ENCODE measurements at regions not wholly inside any gene's neighbourhood (a gene's known extent, or its start where the extent isn't known, plus 50 kb on each side); places are given as distances from the start of the nearest gene placed in this dataset.

DNA sequence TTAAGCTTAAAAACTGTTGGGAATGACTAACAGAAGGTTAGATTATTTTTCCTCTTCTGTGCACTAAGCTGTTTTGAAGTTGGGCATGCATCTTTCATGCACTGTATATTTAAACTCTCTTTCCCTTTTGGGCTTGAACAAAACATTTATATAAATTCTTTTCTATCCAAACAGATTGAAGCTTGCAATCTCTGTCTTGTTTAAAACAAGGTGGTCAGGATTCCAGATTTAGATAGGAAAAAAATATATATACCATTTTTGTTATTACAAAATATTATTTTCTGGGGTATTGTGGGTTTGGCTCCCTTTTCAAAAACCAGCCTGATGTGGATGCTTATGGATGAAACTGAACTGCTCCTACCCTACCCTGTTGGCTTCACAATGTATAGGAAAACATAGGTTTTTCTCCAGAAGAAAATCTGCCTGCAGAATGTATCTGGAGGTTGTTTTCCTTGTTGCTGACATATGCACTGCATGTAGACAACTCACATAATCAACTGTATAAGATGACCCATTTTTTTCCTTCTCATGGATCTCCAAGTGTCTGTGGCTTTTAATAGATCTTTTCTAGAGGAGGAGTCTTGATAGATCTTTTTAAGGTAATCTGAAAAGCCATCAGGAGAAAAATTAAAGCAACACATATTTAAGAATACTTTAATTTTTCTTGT lies 146.3 kb downstream of the PRL start:
- intact Hi-C loops (cut with micrococcal nuclease; ENCODE audit: unreplicated experiment) = no loop called here
- no TSS peak for BruUV-seq (replicated peaks)

GRCh38 chr6:22151892-22152291 lies 144.9 kb downstream of the PRL start:
- H4K20me1 ChIP-seq (ENCODE audit: insufficient read depth, low read length) = no peaks in the 10 kb centered on the region
- intact Hi-C loops (cut with micrococcal nuclease; ENCODE audit: unreplicated experiment) = no loop called here
- no peak for DNase-seq (ENCODE audit: low spot score)
- H3K9me3 ChIP-seq (ENCODE audit: low read length) = no peaks in the 10 kb centered on the region
- no peak overlapping the region for H3K27ac ChIP-seq (ENCODE audit: low read depth, low read length, poor library complexity, severe bottlenecking)
- no peaks in the 10 kb centered on the region for H3K4me1 ChIP-seq (ENCODE audit: insufficient read depth, low read length, poor library complexity, severe bottlenecking)
- TF ChIP-seq CTCF (conservative IDR thresholded peaks at IDR 0.05; ENCODE audit: low read length) (no peak), EZH2phosphoT487 (IDR thresholded peaks at IDR 0.05; ENCODE audit: borderline replicate concordance, low read depth, low read length) (no peak)
- no TSS peak for BruUV-seq (replicated peaks)
- no peaks in the 10 kb centered on the region for H3K79me2 ChIP-seq (ENCODE audit: insufficient read depth, low read depth, low read length)
- POLR2A ChIA-PET = no interaction called here
- H2AFZ ChIP-seq (ENCODE audit: low read length) = no peak overlapping the region
- no peaks in the 10 kb centered on the region for H3K9me2 ChIP-seq (ENCODE audit: insufficient read depth, low read length)
- H3K4me3 ChIP-seq (ENCODE audit: low read depth, low read length, poor library complexity, severe bottlenecking) = no peak overlapping the region
- no peak overlapping the region for H3K4me2 ChIP-seq (ENCODE audit: low read length)
- H3K36me3 ChIP-seq (ENCODE audit: insufficient read depth, low read length) = no peaks in the 10 kb centered on the region
- CTCF ChIA-PET (ENCODE audit: unreplicated experiment) = no interaction called here

More for the DNA sequence above, 146.3 kb downstream of the PRL start:
- Histone ChIP-seq H3K9me3 (ENCODE audit: low read length) (no peaks in the 10 kb centered on the region), H3K4me2 (ENCODE audit: low read length) (no peak overlapping the region), H3K36me3 (ENCODE audit: insufficient read depth, low read length) (no peaks in the 10 kb centered on the region), H2AFZ (ENCODE audit: low read length) (no peak overlapping the region), H4K20me1 (ENCODE audit: insufficient read depth, low read length) (no peaks in the 10 kb centered on the region), H3K79me2 (ENCODE audit: insufficient read depth, low read depth, low read length) (no peaks in the 10 kb centered on the region), H3K9me2 (ENCODE audit: insufficient read depth, low read length) (no peaks in the 10 kb centered on the region), H3K27ac (ENCODE audit: low read depth, low read length, poor library complexity, severe bottlenecking) (no peak overlapping the region), H3K4me3 (ENCODE audit: low read depth, low read length, poor library complexity, severe bottlenecking) (no peak overlapping the region), H3K4me1 (ENCODE audit: insufficient read depth, low read length, poor library complexity, severe bottlenecking) (no peaks in the 10 kb centered on the region)
- POLR2A ChIA-PET = interaction anchor here (0.6 to 1.6 kb wide), 2 partner anchors 8 to 967 kb away, joined by 3 read pairs; no protein-coding TSS in a partner anchor
- DNase-seq (ENCODE audit: low spot score) = no peak
- TF ChIP-seq EZH2phosphoT487 (IDR thresholded peaks at IDR 0.05; ENCODE audit: borderline replicate concordance, low read depth, low read length) (no peak), CTCF (conservative IDR thresholded peaks at IDR 0.05; ENCODE audit: low read length) (no peak)
- CTCF ChIA-PET (ENCODE audit: unreplicated experiment) = no interaction called here

GRCh38 chr6:22152841-22153240 lies 144.0 kb downstream of the PRL start:
- Histone ChIP-seq H3K27ac (ENCODE audit: low read depth, low read length, poor library complexity, severe bottlenecking) (no peak overlapping the region), H3K4me2 (ENCODE audit: low read length) (no peak overlapping the region), H3K36me3 (ENCODE audit: insufficient read depth, low read length) (no peaks in the 10 kb centered on the region), H3K79me2 (ENCODE audit: insufficient read depth, low read depth, low read length) (no peaks in the 10 kb centered on the region), H3K9me2 (ENCODE audit: insufficient read depth, low read length) (no peaks in the 10 kb centered on the region), H4K20me1 (ENCODE audit: insufficient read depth, low read length) (no peaks in the 10 kb centered on the region), H3K9me3 (ENCODE audit: low read length) (no peaks in the 10 kb centered on the region), H3K4me1 (ENCODE audit: insufficient read depth, low read length, poor library complexity, severe bottlenecking) (no peaks in the 10 kb centered on the region), H3K4me3 (ENCODE audit: low read depth, low read length, poor library complexity, severe bottlenecking) (no peak overlapping the region), H2AFZ (ENCODE audit: low read length) (no peak overlapping the region)
- ChIA-PET POLR2A (interaction anchor here (0.6 kb wide), 1 partner anchor 610 kb away, joined by 4 read pairs; no protein-coding TSS in a partner anchor), CTCF (ENCODE audit: unreplicated experiment) (no interaction called here)
- DNase-seq (ENCODE audit: low spot score) = no peak
- intact Hi-C loops (cut with micrococcal nuclease; ENCODE audit: unreplicated experiment) = no loop called here
- no TSS peak for BruUV-seq (replicated peaks)
- no peak for TF ChIP-seq EZH2phosphoT487 (IDR thresholded peaks at IDR 0.05; ENCODE audit: borderline replicate concordance, low read depth, low read length)
- TF ChIP-seq CTCF (conservative IDR thresholded peaks at IDR 0.05; ENCODE audit: low read length) = no peak
